ENCODE measurements at regions not wholly inside any gene's neighbourhood (a gene's known extent, or its start where the extent isn't known, plus 50 kb on each side); places are given as distances from the start of the nearest gene placed in this dataset.
"Not testable (repeated sequence)": the region's sequence is repeated elsewhere in the genome, so short reads cannot be mapped to it uniquely, and the experiment has no call there.

GRCh38 chr2:234861841-234862735, 89.7 kb upstream of the SH3BP4 start:
- no peak for DNase-seq (ENCODE audit: low read depth)

- DNase-seq (ENCODE audit: low read depth) = not testable (repeated sequence)
Observed at GRCh38 chr2:234859330-234859872, 92.4 kb upstream of the SH3BP4 start.

- no peak for DNase-seq (ENCODE audit: low read depth)
Observed at GRCh38 chr2:234858790-234859329, 93.0 kb upstream of the SH3BP4 start.

- DNase-seq (ENCODE audit: low read depth) = no peak
Observed at GRCh38 chr2:234858145-234858544, 93.7 kb upstream of the SH3BP4 start.

- DNase-seq (ENCODE audit: low read depth) = no peak
Observed at GRCh38 chr2:234853729-234854128, 98.1 kb upstream of the SH3BP4 start.

- no peak for DNase-seq (ENCODE audit: low read depth)
Observed at GRCh38 chr2:234852941-234853340, 98.9 kb upstream of the SH3BP4 start.

GRCh38 chr2:234852035-234852434, 99.8 kb upstream of the SH3BP4 start:
- DNase-seq (ENCODE audit: low read depth) = no peak

- DNase-seq (ENCODE audit: low read depth) = no peak
Observed at GRCh38 chr2:234851451-234851850, 100.4 kb upstream of the SH3BP4 start.

- DNase-seq (ENCODE audit: low read depth) = no peak
Observed at GRCh38 chr2:234850818-234851217, 101.0 kb upstream of the SH3BP4 start.

- no peak for DNase-seq (ENCODE audit: low read depth)
Observed at GRCh38 chr2:234849678-234850077, 102.1 kb upstream of the SH3BP4 start.

- DNase-seq (ENCODE audit: low read depth) = no peak
Observed at GRCh38 chr2:234848578-234848977, 103.2 kb upstream of the SH3BP4 start.

GRCh38 chr2:234847639-234848038, 104.2 kb upstream of the SH3BP4 start:
- DNase-seq (ENCODE audit: low read depth) = no peak

GRCh38 chr2:234847364-234847635, 104.5 kb upstream of the SH3BP4 start:
- no peak for DNase-seq (ENCODE audit: low read depth)

- no peak for DNase-seq (ENCODE audit: low read depth)
Observed at GRCh38 chr2:234846599-234847363, 105.0 kb upstream of the SH3BP4 start.

GRCh38 chr2:234845602-234846590, 105.9 kb upstream of the SH3BP4 start:
- DNase-seq (ENCODE audit: low read depth) = no peak

- DNase-seq (ENCODE audit: low read depth) = no peak
Observed at GRCh38 chr2:234843411-234843810, 108.4 kb upstream of the SH3BP4 start.

- DNase-seq (ENCODE audit: low read depth) = no peak
Observed at GRCh38 chr2:234842753-234843152, 109.1 kb upstream of the SH3BP4 start.

- DNase-seq (ENCODE audit: low read depth) = no peak
Observed at GRCh38 chr2:234841321-234842015, 110.3 kb upstream of the SH3BP4 start.

GRCh38 chr2:234840336-234840735, 111.5 kb upstream of the SH3BP4 start:
- no peak for DNase-seq (ENCODE audit: low read depth)

- no peak for DNase-seq (ENCODE audit: low read depth)
Observed at GRCh38 chr2:234839285-234839684, 112.5 kb upstream of the SH3BP4 start.

GRCh38 chr2:234836271-234836670, 115.5 kb upstream of the SH3BP4 start:
- no peak for DNase-seq (ENCODE audit: low read depth)

All from activated T-helper 9 cell treated with anti-CD3 and anti-CD28 coated beads, Interleukin-2, amount 50 U/mL, for 16 hours (primary cell).